DND-41 (cell line): ENCODE measurements at regions not wholly inside any gene's neighbourhood (a gene's known extent, or its start where the extent isn't known, plus 50 kb on each side); places are given as distances from the start of the nearest gene placed in this dataset.

Source experiments
- CTCF ChIP-seq: IDR thresholded peaks from 2 replicates; pipeline ENCODE4 v1.5.1; 2012; ENCODE audit warnings: borderline replicate concordance, low read length, moderate library complexity, mild to moderate bottlenecking; ENCODE audit not compliant: poor library complexity, severe bottlenecking; ENCODE audit errors: extremely low read depth
- EZH2 ChIP-seq: IDR thresholded peaks from 3 replicates; pipeline ENCODE4 v1.6.1; 2012; ENCODE audit warnings: borderline replicate concordance, low read depth, mild to moderate bottlenecking, moderate library complexity, low read length, inconsistent platforms; ENCODE audit not compliant: severe bottlenecking

GRCh38 chr13:18991060-18991459, 190.6 kb downstream of the TUBA3C start:
- no peak for TF ChIP-seq CTCF
- TF ChIP-seq EZH2 = no peak
